GM12864 (cell line): ENCODE measurements at regions not wholly inside any gene's neighbourhood (a gene's known extent, or its start where the extent isn't known, plus 50 kb on each side); places are given as distances from the start of the nearest gene placed in this dataset.
"Not testable (repeated sequence)": the region's sequence is repeated elsewhere in the genome, so short reads cannot be mapped to it uniquely, and the experiment has no call there.

Source experiments
- DNase-seq: peaks from one replicate; pipeline ENCODE4 v3.0.0-alpha.2; 2011; ENCODE audit warnings: low read depth
- H3K4me3 ChIP-seq: 2 replicates; pipeline ENCODE4 v1.5.1; 2011; ENCODE audit warnings: mild to moderate bottlenecking, low read depth, low read length, control low read depth
- CTCF ChIP-seq: IDR thresholded peaks from 2 replicates; pipeline ENCODE4 v1.5.1; 2011; ENCODE audit warnings: low read depth, mild to moderate bottlenecking, moderate library complexity, low read length, control low read depth, inconsistent platforms; ENCODE audit errors: missing control alignments

GRCh38 chr4:169921732-169922131 is 104.5 kb downstream of the MFAP3L start:
- no peak for DNase-seq
- H3K4me3 ChIP-seq = no peak overlapping the region
- no peak for TF ChIP-seq CTCF

GRCh38 chr4:169921237-169921636 is 105.0 kb downstream of the MFAP3L start:
- H3K4me3 ChIP-seq = no peak overlapping the region
- DNase-seq = no peak
- TF ChIP-seq CTCF = no peak

GRCh38 chr4:169919194-169920124 is 106.7 kb downstream of the MFAP3L start:
- H3K4me3 ChIP-seq, DNase-seq: not testable (repeated sequence)

- TF ChIP-seq CTCF = no peak
- H3K4me3 ChIP-seq = no peak overlapping the region
These were observed 110.7 kb downstream of the MFAP3L start for GRCh38 chr4:169915545-169915944.

GRCh38 chr4:169914866-169915265 is 111.3 kb downstream of the MFAP3L start:
- TF ChIP-seq CTCF = no peak
- no peak overlapping the region for H3K4me3 ChIP-seq
- no peak for DNase-seq

More at GRCh38 chr4:169915545-169915944, 110.7 kb downstream of the MFAP3L start:
- no peak for DNase-seq

- TF ChIP-seq CTCF = no peak
- H3K4me3 ChIP-seq = no peak overlapping the region
- no peak for DNase-seq
These were observed 113.2 kb downstream of the MFAP3L start for GRCh38 chr4:169912996-169913395.

GRCh38 chr4:169909897-169910296 is 116.3 kb downstream of the MFAP3L start:
- TF ChIP-seq CTCF = no peak
- no peak overlapping the region for H3K4me3 ChIP-seq
- no peak for DNase-seq
